GM12892 (cell line): ENCODE measurements at regions not wholly inside any gene's neighbourhood (a gene's known extent, or its start where the extent isn't known, plus 50 kb on each side); places are given as distances from the start of the nearest gene placed in this dataset.

ENCODE experiments used
- POLR2A ChIP-seq: IDR thresholded peaks from 2 replicates; pipeline ENCODE4 v1.6.1; 2011; ENCODE audit warnings: low read depth, low read length, control low read depth
- POLR2AphosphoS5 ChIP-seq: IDR thresholded peaks from 2 replicates; pipeline ENCODE4 v1.6.1; 2011; ENCODE audit warnings: low read depth, low read length, control low read depth
- TAF1 ChIP-seq: IDR thresholded peaks from 2 replicates; pipeline ENCODE4 v1.6.1; 2011; ENCODE audit warnings: low read depth, mild to moderate bottlenecking, control low read depth, low read length, borderline replicate concordance

DNA sequence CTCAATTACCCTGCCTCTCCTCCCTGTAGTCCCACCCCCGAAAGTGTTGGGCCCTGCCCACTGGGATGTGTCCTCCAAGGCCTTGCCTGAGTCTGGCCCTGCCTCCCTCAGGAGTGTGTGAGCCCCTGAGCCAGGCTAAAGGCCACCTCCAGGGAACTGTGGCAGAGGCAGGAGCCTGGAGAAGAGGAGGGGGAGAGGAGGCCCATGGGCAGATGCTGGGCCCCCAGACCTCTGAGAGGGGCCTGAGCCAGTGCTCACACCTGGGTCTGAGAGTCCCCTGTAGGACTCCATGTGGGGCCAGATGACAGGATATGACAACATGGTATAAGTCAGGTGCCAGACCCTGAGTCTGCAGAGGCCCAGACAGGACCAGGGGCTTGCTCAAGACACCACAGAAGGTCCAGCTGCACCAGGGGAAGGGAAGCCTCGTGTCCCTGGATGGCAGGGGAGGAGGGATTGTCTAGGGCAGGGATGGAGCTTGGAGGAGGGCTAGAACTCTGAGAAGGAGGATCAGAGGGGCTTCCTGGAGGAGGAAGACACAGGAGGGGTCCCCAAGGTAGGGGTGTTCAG, 217.9 kb downstream of the TBC1D2B start:
- TF ChIP-seq POLR2AphosphoS5: no peak
- TF ChIP-seq POLR2A: no peak
- no peak for TF ChIP-seq TAF1
